ENCODE measurements at regions not wholly inside any gene's neighbourhood (a gene's known extent, or its start where the extent isn't known, plus 50 kb on each side); places are given as distances from the start of the nearest gene placed in this dataset.

- Histone ChIP-seq H3K27me3 (ENCODE audit: control insufficient read depth in 4 of 4, insufficient read depth in 4 of 4, low read length in 3 of 4) (no peaks in the 10 kb centered on the region), H3K4me3 (ENCODE audit: low read depth in 1 of 3, low read length in 3 of 3) (no peak overlapping the region), H3K9ac (ENCODE audit: low read depth in 1 of 2, low read length in 2 of 2) (no peak overlapping the region), H3K27ac (ENCODE audit: low read depth in 1 of 2, low read length in 2 of 2) (no peak overlapping the region), H3K36me3 (ENCODE audit: control insufficient read depth in 4 of 4, insufficient read depth in 3 of 4, low read depth in 1 of 4, low read length in 3 of 4) (peaks cover 1 to 39% (median 23%) of the 10 kb centered on the region in 4 donors), H3K4me1 (ENCODE audit: control insufficient read depth in 4 of 4, insufficient read depth in 4 of 4, low read length in 3 of 4) (peaks cover 0 to 14% (median 6%) of the 10 kb centered on the region in 4 donors), H3K9me3 (ENCODE audit: control insufficient read depth in 4 of 4, low read length in 3 of 4) (no peaks in the 10 kb centered on the region)
- DNase-seq (ENCODE audit: low spot score), result no peak
- no peak for TF ChIP-seq FOXA2 (IDR thresholded peaks at IDR 0.05)
- no peak for TF ChIP-seq RXRA (IDR thresholded peaks at IDR 0.05)
- TF ChIP-seq JUND (IDR thresholded peaks at IDR 0.05), result no peak
- no peak for TF ChIP-seq GABPA (IDR thresholded peaks at IDR 0.05 in 1 of 2, conservative IDR thresholded peaks at IDR 0.05 in 1 of 2)
- no peak for TF ChIP-seq TAF1 (conservative IDR thresholded peaks at IDR 0.05)
- no peak for TF ChIP-seq EGR1 (IDR thresholded peaks at IDR 0.05; ENCODE audit: low read depth in 2 of 2)
- TF ChIP-seq HNF4G (IDR thresholded peaks at IDR 0.05), result no peak
- no peak for TF ChIP-seq NR2F2 (IDR thresholded peaks at IDR 0.05)
- WGBS, result 98% methylated on average over 3 of the region's 3 CpGs
These were observed 205.6 kb upstream of the RGS6 start for GRCh38 chr14:71726580-71727021.

- 96% methylated on average over 3 of the region's 3 CpGs for WGBS
- no peak overlapping the region for H3K9ac ChIP-seq (ENCODE audit: low read depth in 1 of 2, low read length in 2 of 2)
- no peak for DNase-seq (ENCODE audit: low spot score)
- no peak overlapping the region for H3K27ac ChIP-seq (ENCODE audit: low read depth in 1 of 2, low read length in 2 of 2)
- H3K4me3 ChIP-seq (ENCODE audit: low read depth in 1 of 3, low read length in 3 of 3), result no peak overlapping the region
- H3K36me3 ChIP-seq (ENCODE audit: control insufficient read depth in 4 of 4, insufficient read depth in 3 of 4, low read depth in 1 of 4, low read length in 3 of 4), result peaks cover 1 to 51% (median 23%) of the 10 kb centered on the region in 4 donors
- no peaks in the 10 kb centered on the region for H3K9me3 ChIP-seq (ENCODE audit: control insufficient read depth in 4 of 4, low read length in 3 of 4)
- H3K4me1 ChIP-seq (ENCODE audit: control insufficient read depth in 4 of 4, insufficient read depth in 4 of 4, low read length in 3 of 4), result peaks cover 0 to under 1% (median 0%) of the 10 kb centered on the region in 4 donors
- no peaks in the 10 kb centered on the region for H3K27me3 ChIP-seq (ENCODE audit: control insufficient read depth in 4 of 4, insufficient read depth in 4 of 4, low read length in 3 of 4)
- TF ChIP-seq CTCF (IDR thresholded peaks at IDR 0.05; ENCODE audit: low read depth, low read length, missing input control) (no peak), ZBTB33 (IDR thresholded peaks at IDR 0.05) (no peak), TAF1 (conservative IDR thresholded peaks at IDR 0.05) (no peak), NR2F2 (IDR thresholded peaks at IDR 0.05) (no peak), FOXA2 (IDR thresholded peaks at IDR 0.05) (no peak), REST (IDR thresholded peaks at IDR 0.05) (no peak), HNF4A (conservative IDR thresholded peaks at IDR 0.05) (no peak), YY1 (IDR thresholded peaks at IDR 0.05) (no peak), JUND (IDR thresholded peaks at IDR 0.05) (no peak), MAX (IDR thresholded peaks at IDR 0.05) (no peak)
These were observed 203.8 kb upstream of the RGS6 start for GRCh38 chr14:71728386-71728785.
